ENCODE measurements at regions not wholly inside any gene's neighbourhood (a gene's known extent, or its start where the extent isn't known, plus 50 kb on each side); places are given as distances from the start of the nearest gene placed in this dataset.
"Not testable (repeated sequence)": the region's sequence is repeated elsewhere in the genome, so short reads cannot be mapped to it uniquely, and the experiment has no call there.

DNA sequence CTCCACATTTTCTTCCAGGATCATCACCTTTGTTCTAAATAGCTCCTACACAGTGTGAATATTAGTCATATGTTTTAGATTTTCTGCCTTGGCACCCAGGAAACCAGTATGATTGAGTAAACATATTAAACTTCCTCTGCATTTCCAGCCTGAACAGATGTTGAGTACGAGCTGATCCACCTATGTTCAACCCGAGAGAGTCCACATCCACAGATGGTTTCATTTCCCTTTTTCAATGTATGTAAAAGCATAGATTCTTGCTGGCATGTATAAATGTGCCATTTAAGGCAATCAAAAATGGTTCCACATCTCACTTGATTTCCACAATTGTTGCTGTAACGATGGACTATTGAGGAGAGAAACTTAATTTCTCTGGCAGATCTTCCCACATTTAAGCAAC is 74.2 kb downstream of the ZNF716 start:
- not testable (repeated sequence) for H3K4me1 Mint-ChIP-seq; H3F3A ChIP-seq (replicated peaks; ENCODE audit: low read depth); H2AFZ ChIP-seq; H3K4me3 ChIP-seq; H3K79me2 ChIP-seq (replicated peaks; ENCODE audit: insufficient read depth); ATAC-seq; H4K20me1 ChIP-seq (replicated peaks; ENCODE audit: insufficient read depth); H3K27ac Mint-ChIP-seq; H3K27me3 Mint-ChIP-seq (ENCODE audit: insufficient read depth, low read depth, poor library complexity); H3K4me1 ChIP-seq (ENCODE audit: insufficient read depth); H3K27ac ChIP-seq (ENCODE audit: low read depth); H3K27me3 ChIP-seq (ENCODE audit: insufficient read depth); H3K4me2 ChIP-seq; DNase-seq (ENCODE audit: low spot score); H3K4me3 Mint-ChIP-seq; H3K9me2 ChIP-seq (ENCODE audit: insufficient read depth)
- peaks cover 11% of the 10 kb centered on the region for H3K36me3 ChIP-seq (ENCODE audit: insufficient read depth)
- peaks cover 76% of the 10 kb centered on the region for H3K9me3 Mint-ChIP-seq
- H3K36me3 Mint-ChIP-seq (ENCODE audit: low read depth), result peaks cover 18% of the 10 kb centered on the region

DNA sequence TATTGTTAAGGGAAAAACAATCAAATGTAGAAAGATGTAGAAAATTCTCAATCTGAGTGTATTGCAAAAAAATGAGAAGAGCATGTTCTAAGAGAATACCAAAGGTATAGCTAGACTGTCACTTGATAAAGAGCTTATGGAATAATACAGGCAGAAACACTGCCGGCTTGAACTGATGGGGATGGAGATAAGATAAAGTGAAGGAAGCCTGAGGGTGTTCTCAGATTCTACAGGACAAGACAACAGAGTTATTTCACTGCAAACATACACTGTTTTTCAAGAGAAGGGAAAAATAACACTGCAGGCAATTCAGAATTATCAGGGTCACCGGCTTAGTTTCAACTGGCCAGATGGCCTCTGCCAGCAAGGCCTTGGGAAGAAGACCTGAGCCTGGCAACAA is 80.0 kb downstream of the ZNF716 start:
- H3K36me3 Mint-ChIP-seq (ENCODE audit: low read depth), result peaks cover 22% of the 10 kb centered on the region; the same call in 2 of the 3 replicates
- H3K27me3 Mint-ChIP-seq (ENCODE audit: insufficient read depth, low read depth, poor library complexity), result no peaks in the 10 kb centered on the region
- H4K20me1 ChIP-seq (replicated peaks; ENCODE audit: insufficient read depth), result no peaks in the 10 kb centered on the region
- H3K27ac ChIP-seq (ENCODE audit: low read depth), result no peak overlapping the region
- H3K27me3 ChIP-seq (ENCODE audit: insufficient read depth), result no peaks in the 10 kb centered on the region
- ATAC-seq, result no peak
- no peaks in the 10 kb centered on the region for H3K4me1 Mint-ChIP-seq
- H3K9me3 Mint-ChIP-seq, result peaks cover 83% of the 10 kb centered on the region
- no peaks in the 10 kb centered on the region for H3K4me1 ChIP-seq (ENCODE audit: insufficient read depth)
- H3K9me2 ChIP-seq (ENCODE audit: insufficient read depth), result no peaks in the 10 kb centered on the region
- no peak overlapping the region for H3K4me2 ChIP-seq
- H3K27ac Mint-ChIP-seq, result no peak overlapping the region
- H2AFZ ChIP-seq, result no peak overlapping the region
- H3K79me2 ChIP-seq (replicated peaks; ENCODE audit: insufficient read depth), result no peaks in the 10 kb centered on the region
- no peaks in the 10 kb centered on the region for H3F3A ChIP-seq (replicated peaks; ENCODE audit: low read depth)
- H3K4me3 Mint-ChIP-seq, result no peak overlapping the region
- H3K4me3 ChIP-seq, result no peak overlapping the region
- peaks cover 8% of the 10 kb centered on the region; the same call in 1 of the 2 replicates for H3K36me3 ChIP-seq (ENCODE audit: insufficient read depth)
- TF ChIP-seq ZNF331 (CRISPR knock-in tag; IDR thresholded peaks at IDR 0.05; ENCODE audit: low read depth), result no peak
- TF ChIP-seq, protein P1, sequence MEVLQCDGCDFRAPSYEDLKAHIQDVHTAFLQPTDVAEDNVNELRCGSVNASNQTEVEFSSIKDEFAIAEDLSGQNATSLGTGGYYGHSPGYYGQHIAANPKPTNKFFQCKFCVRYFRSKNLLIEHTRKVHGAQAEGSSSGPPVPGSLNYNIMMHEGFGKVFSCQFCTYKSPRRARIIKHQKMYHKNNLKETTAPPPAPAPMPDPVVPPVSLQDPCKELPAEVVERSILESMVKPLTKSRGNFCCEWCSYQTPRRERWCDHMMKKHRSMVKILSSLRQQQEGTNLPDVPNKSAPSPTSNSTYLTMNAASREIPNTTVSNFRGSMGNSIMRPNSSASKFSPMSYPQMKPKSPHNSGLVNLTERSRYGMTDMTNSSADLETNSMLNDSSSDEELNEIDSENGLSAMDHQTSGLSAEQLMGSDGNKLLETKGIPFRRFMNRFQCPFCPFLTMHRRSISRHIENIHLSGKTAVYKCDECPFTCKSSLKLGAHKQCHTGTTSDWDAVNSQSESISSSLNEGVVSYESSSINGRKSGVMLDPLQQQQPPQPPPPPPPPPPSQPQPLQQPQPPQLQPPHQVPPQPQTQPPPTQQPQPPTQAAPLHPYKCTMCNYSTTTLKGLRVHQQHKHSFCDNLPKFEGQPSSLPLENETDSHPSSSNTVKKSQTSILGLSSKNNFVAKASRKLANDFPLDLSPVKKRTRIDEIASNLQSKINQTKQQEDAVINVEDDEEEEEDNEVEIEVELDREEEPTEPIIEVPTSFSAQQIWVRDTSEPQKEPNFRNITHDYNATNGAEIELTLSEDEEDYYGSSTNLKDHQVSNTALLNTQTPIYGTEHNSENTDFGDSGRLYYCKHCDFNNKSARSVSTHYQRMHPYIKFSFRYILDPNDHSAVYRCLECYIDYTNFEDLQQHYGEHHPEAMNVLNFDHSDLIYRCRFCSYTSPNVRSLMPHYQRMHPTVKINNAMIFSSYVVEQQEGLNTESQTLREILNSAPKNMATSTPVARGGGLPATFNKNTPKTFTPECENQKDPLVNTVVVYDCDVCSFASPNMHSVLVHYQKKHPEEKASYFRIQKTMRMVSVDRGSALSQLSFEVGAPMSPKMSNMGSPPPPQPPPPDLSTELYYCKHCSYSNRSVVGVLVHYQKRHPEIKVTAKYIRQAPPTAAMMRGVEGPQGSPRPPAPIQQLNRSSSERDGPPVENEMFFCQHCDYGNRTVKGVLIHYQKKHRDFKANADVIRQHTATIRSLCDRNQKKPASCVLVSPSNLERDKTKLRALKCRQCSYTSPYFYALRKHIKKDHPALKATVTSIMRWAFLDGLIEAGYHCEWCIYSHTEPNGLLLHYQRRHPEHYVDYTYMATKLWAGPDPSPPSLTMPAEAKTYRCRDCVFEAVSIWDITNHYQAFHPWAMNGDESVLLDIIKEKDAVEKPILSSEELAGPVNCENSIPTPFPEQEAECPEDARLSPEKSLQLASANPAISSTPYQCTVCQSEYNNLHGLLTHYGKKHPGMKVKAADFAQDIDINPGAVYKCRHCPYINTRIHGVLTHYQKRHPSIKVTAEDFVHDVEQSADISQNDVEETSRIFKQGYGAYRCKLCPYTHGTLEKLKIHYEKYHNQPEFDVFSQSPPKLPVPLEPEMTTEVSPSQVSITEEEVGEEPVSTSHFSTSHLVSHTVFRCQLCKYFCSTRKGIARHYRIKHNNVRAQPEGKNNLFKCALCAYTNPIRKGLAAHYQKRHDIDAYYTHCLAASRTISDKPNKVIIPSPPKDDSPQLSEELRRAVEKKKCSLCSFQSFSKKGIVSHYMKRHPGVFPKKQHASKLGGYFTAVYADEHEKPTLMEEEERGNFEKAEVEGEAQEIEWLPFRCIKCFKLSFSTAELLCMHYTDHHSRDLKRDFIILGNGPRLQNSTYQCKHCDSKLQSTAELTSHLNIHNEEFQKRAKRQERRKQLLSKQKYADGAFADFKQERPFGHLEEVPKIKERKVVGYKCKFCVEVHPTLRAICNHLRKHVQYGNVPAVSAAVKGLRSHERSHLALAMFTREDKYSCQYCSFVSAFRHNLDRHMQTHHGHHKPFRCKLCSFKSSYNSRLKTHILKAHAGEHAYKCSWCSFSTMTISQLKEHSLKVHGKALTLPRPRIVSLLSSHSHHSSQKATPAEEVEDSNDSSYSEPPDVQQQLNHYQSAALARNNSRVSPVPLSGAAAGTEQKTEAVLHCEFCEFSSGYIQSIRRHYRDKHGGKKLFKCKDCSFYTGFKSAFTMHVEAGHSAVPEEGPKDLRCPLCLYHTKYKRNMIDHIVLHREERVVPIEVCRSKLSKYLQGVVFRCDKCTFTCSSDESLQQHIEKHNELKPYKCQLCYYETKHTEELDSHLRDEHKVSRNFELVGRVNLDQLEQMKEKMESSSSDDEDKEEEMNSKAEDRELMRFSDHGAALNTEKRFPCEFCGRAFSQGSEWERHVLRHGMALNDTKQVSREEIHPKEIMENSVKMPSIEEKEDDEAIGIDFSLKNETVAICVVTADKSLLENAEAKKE (CRISPR knock-in tag; IDR thresholded peaks at IDR 0.05), result no peak
- no peak for DNase-seq (ENCODE audit: low spot score)

DNA sequence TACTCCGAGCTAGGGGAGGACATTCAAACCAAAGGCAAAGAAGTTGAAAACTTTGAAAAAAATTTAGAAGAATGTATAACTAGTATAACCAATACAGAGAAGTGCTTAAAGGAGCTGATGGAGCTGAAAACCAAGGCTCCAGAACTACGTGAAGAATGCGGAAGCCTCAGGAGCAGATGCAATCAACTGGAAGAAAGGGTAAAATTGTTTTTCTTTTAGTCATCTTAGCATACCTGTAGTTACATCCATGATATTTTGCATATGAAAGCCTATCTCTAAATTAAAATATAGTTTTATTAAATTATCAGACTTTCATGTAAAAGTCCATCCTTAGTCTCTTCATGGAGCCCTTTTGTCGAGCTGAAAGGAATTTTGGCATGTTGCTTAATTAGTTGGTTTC is 90.7 kb downstream of the ZNF716 start:
- H2AFZ ChIP-seq; H3K4me2 ChIP-seq; H3K27me3 Mint-ChIP-seq (ENCODE audit: insufficient read depth, low read depth, poor library complexity); H3K36me3 ChIP-seq (ENCODE audit: insufficient read depth); H3K4me3 ChIP-seq; H3K4me3 Mint-ChIP-seq; H3K4me1 Mint-ChIP-seq; H3K4me1 ChIP-seq (ENCODE audit: insufficient read depth); H3K27me3 ChIP-seq (ENCODE audit: insufficient read depth); H3K9me2 ChIP-seq (ENCODE audit: insufficient read depth); H4K20me1 ChIP-seq (replicated peaks; ENCODE audit: insufficient read depth); H3K36me3 Mint-ChIP-seq (ENCODE audit: low read depth); DNase-seq (ENCODE audit: low spot score); H3K27ac ChIP-seq (ENCODE audit: low read depth); H3F3A ChIP-seq (replicated peaks; ENCODE audit: low read depth); H3K79me2 ChIP-seq (replicated peaks; ENCODE audit: insufficient read depth); ATAC-seq; H3K27ac Mint-ChIP-seq: not testable (repeated sequence)
- peaks cover 83% of the 10 kb centered on the region for H3K9me3 Mint-ChIP-seq

DNA sequence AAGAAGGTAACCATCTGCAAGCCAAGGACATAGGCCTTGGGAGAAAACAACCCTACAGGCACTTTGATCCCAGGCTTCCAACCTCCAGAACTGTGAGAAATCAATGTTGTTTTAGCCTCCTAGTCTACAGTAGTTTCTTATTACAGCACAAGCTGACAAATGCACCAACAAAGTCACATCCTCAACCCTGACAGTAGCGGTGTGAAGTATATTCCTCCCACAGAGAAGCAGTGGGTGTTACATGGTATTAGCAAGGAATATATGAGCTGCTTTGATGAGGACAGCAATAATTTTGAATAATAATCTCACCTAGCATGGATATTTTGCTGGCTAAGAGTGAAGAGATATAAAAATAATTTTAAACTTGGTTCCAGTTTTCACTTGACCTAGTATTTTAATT is 92.4 kb downstream of the ZNF716 start:
- H3K4me3 ChIP-seq; H2AFZ ChIP-seq; H3K27ac ChIP-seq (ENCODE audit: low read depth); H3K4me1 ChIP-seq (ENCODE audit: insufficient read depth); H3F3A ChIP-seq (replicated peaks; ENCODE audit: low read depth); H3K27me3 Mint-ChIP-seq (ENCODE audit: insufficient read depth, low read depth, poor library complexity); H3K4me2 ChIP-seq; DNase-seq (ENCODE audit: low spot score); H3K27ac Mint-ChIP-seq; H4K20me1 ChIP-seq (replicated peaks; ENCODE audit: insufficient read depth); H3K9me2 ChIP-seq (ENCODE audit: insufficient read depth); H3K27me3 ChIP-seq (ENCODE audit: insufficient read depth); H3K4me1 Mint-ChIP-seq; H3K36me3 ChIP-seq (ENCODE audit: insufficient read depth); H3K79me2 ChIP-seq (replicated peaks; ENCODE audit: insufficient read depth); ATAC-seq; H3K4me3 Mint-ChIP-seq; H3K36me3 Mint-ChIP-seq (ENCODE audit: low read depth): not testable (repeated sequence)
- H3K9me3 Mint-ChIP-seq, result peaks cover 82% of the 10 kb centered on the region
